Neural progenitor cell (in vitro differentiated cells): ENCODE measurements at regions not wholly inside any gene's neighbourhood (a gene's known extent, or its start where the extent isn't known, plus 50 kb on each side); places are given as distances from the start of the nearest gene placed in this dataset.

Experiments
- DNase-seq: peaks from one replicate; pipeline ENCODE4 v3.0.0-alpha.2; 2016; ENCODE audit warnings: low spot score
- H2AFZ ChIP-seq: fragments of 200-600 bp; sonication (generic); replicated peaks from 2 replicates; pipeline ENCODE4 v1.6.1; 2016; ENCODE audit warnings: antibody characterized with exemption
- H3F3A ChIP-seq: fragments of 200-600 bp; sonication (generic); 2 replicates; pipeline ENCODE4 v1.6.1; 2016; ENCODE audit warnings: antibody characterized with exemption, low read depth
- H3K27ac ChIP-seq: fragments of 200-600 bp; sonication (generic); 2 replicates; pipeline ENCODE4 v1.5.1; 2016; ENCODE audit warnings: mild to moderate bottlenecking
- H3K27me3 ChIP-seq: fragments of 200-600 bp; sonication (generic); 2 replicates; pipeline ENCODE4 v1.6.1; 2016; ENCODE audit warnings: mild to moderate bottlenecking, moderate library complexity
- H3K36me3 ChIP-seq: fragments of 200-600 bp; sonication (generic); 2 replicates; pipeline ENCODE4 v1.5.1; 2016
- H3K4me1 ChIP-seq: fragments of 200-600 bp; sonication (generic); 2 replicates; pipeline ENCODE4 v1.6.1; 2016; ENCODE audit warnings: mixed run types
- H3K4me2 ChIP-seq: fragments of 200-600 bp; sonication (generic); 2 replicates; pipeline ENCODE4 v1.6.1; 2016
- H3K4me3 ChIP-seq: fragments of 200-600 bp; sonication (generic); 2 replicates; pipeline ENCODE4 v1.5.1; 2016
- H3K79me2 ChIP-seq: fragments of 200-600 bp; sonication (generic); 2 replicates; pipeline ENCODE4 v1.6.1; 2016; ENCODE audit warnings: low read depth
- H3K9ac ChIP-seq: fragments of 200-600 bp; sonication (generic); 2 replicates; pipeline ENCODE4 v1.6.1; 2016
- H3K9me3 ChIP-seq: fragments of 200-600 bp; sonication (generic); 2 replicates; pipeline ENCODE4 v1.5.1; 2016; ENCODE audit warnings: low read depth
- H4K20me1 ChIP-seq: fragments of 200-600 bp; sonication (generic); 2 replicates; pipeline ENCODE4 v1.6.1; 2016; ENCODE audit warnings: low read depth
- H3K27ac Mint-ChIP-seq: 3 replicates; pipeline ENCODE4 v1.8.0; 2021; ENCODE audit warnings: mixed read lengths
- H3K27me3 Mint-ChIP-seq: 2 replicates; pipeline ENCODE4 v1.8.0; 2022; ENCODE audit warnings: low read depth, mild to moderate bottlenecking, inconsistent platforms, moderate library complexity, mixed read lengths; ENCODE audit not compliant: insufficient read depth
- H3K36me3 Mint-ChIP-seq: 3 replicates; pipeline ENCODE4 v1.8.0; 2021; ENCODE audit warnings: mixed read lengths
- H3K4me1 Mint-ChIP-seq: 3 replicates; pipeline ENCODE4 v1.8.0; 2021; ENCODE audit warnings: mixed read lengths
- H3K4me3 Mint-ChIP-seq: 3 replicates; pipeline ENCODE4 v1.8.0; 2021; ENCODE audit warnings: mild to moderate bottlenecking, moderate library complexity, mixed read lengths
- H3K9me3 Mint-ChIP-seq: 3 replicates; pipeline ENCODE4 v1.8.0; 2020; ENCODE audit warnings: mixed read lengths
- CTCF ChIP-seq: fragments of 200-600 bp; sonication (generic); IDR thresholded peaks from 2 replicates; pipeline ENCODE4 v1.5.1; 2017; ENCODE audit warnings: antibody characterized with exemption, mild to moderate bottlenecking
- EZH2 ChIP-seq: fragments of 200-600 bp; sonication (generic); IDR thresholded peaks from 2 replicates; pipeline ENCODE4 v1.6.1; 2017; ENCODE audit warnings: antibody characterized with exemption, mild to moderate bottlenecking, moderate library complexity
- EZH2phosphoT487 ChIP-seq: fragments of 200-600 bp; sonication (generic); IDR thresholded peaks from 2 replicates; pipeline ENCODE4 v1.6.1; 2017; ENCODE audit warnings: antibody characterized with exemption

GRCh38 chr2:180314086-180314485 lies 307.0 kb upstream of the CWC22 start:
- no peak overlapping the region for H3K4me3 Mint-ChIP-seq
- H3K4me1 Mint-ChIP-seq = no peaks in the 10 kb centered on the region
- no peak overlapping the region for H3K4me2 ChIP-seq
- H3K4me1 ChIP-seq = no peaks in the 10 kb centered on the region
- peak overlapping the region; percentile 44 for H2AFZ ChIP-seq
- peaks cover 2% of the 10 kb centered on the region for H3K27me3 Mint-ChIP-seq
- no peak overlapping the region for H3K9ac ChIP-seq
- H3K79me2 ChIP-seq = no peaks in the 10 kb centered on the region
- H3K36me3 Mint-ChIP-seq = no peaks in the 10 kb centered on the region
- H3K36me3 ChIP-seq = no peaks in the 10 kb centered on the region
- H3K27me3 ChIP-seq = no peaks in the 10 kb centered on the region
- H3F3A ChIP-seq = no peaks in the 10 kb centered on the region
- H3K27ac Mint-ChIP-seq = no peak overlapping the region
- no peak for TF ChIP-seq EZH2phosphoT487
- no peak for TF ChIP-seq CTCF
- TF ChIP-seq EZH2 = no peak
- no peaks in the 10 kb centered on the region for H3K9me3 Mint-ChIP-seq
- no peak overlapping the region for H3K27ac ChIP-seq
- no peaks in the 10 kb centered on the region for H3K9me3 ChIP-seq
- DNase-seq = no peak
- H3K4me3 ChIP-seq = no peak overlapping the region
- no peaks in the 10 kb centered on the region for H4K20me1 ChIP-seq

DNA sequence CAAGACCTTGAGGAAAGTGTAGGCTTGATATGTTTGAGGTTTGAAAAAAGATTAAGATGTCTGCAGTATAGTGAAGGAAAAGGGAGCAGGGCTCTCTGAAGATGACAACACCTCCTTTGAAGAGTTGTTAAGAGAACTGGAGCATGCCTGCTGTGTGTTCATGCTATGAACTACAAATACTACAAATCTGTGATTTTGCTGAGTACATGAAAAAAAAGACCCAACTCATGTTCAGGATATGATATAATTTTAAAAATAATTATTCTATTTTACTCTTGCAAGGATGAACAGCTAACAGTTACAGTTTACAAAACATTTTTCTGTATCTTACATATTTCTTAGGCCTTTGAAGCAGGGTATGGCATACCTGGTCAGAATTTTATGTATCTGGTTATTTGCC lies 305.4 kb upstream of the CWC22 start:
- no peaks in the 10 kb centered on the region for H3K36me3 Mint-ChIP-seq
- no peaks in the 10 kb centered on the region for H3K4me1 Mint-ChIP-seq
- H3K4me1 ChIP-seq = no peaks in the 10 kb centered on the region
- H2AFZ ChIP-seq = no peak overlapping the region
- H3K9me3 ChIP-seq = no peaks in the 10 kb centered on the region
- H3K9ac ChIP-seq = no peak overlapping the region
- H3K27ac Mint-ChIP-seq = no peak overlapping the region
- H3K4me2 ChIP-seq = no peak overlapping the region
- no peak for DNase-seq
- H3K27me3 ChIP-seq = no peaks in the 10 kb centered on the region
- no peaks in the 10 kb centered on the region for H3K79me2 ChIP-seq
- no peaks in the 10 kb centered on the region for H3F3A ChIP-seq
- peaks cover 2% of the 10 kb centered on the region for H3K27me3 Mint-ChIP-seq
- H3K36me3 ChIP-seq = no peaks in the 10 kb centered on the region
- no peak for TF ChIP-seq EZH2phosphoT487
- H4K20me1 ChIP-seq = no peaks in the 10 kb centered on the region
- no peak overlapping the region for H3K4me3 ChIP-seq
- no peak overlapping the region for H3K4me3 Mint-ChIP-seq
- H3K9me3 Mint-ChIP-seq = no peaks in the 10 kb centered on the region
- no peak overlapping the region for H3K27ac ChIP-seq

DNA sequence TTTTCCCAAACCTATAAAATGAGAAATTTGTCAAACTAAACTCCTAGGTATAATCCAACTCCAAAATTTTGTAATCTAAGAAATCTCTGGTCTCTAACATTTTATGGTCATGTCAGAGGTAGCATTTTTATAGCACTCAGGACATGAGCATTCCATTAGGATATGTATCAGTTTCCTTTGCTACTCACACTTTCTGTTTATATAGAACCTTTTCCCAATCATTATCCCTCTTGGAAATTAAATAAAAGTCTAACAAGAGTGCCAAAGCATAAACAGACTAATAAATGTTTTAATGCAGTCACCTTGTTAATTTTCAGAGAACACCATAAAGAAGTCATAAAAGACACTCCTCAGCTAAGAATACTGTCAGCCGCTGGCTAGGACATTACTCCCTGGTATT lies 300.0 kb upstream of the CWC22 start:
- DNase-seq = no peak
- Mint-ChIP-seq H3K27ac (no peak overlapping the region), H3K4me3 (no peak overlapping the region), H3K4me1 (no peaks in the 10 kb centered on the region), H3K9me3 (peaks cover 3% of the 10 kb centered on the region), H3K36me3 (no peaks in the 10 kb centered on the region), H3K27me3 (no peaks in the 10 kb centered on the region)
- H3K27me3 ChIP-seq = no peaks in the 10 kb centered on the region
- no peaks in the 10 kb centered on the region for H3K36me3 ChIP-seq
- H3K4me1 ChIP-seq = no peaks in the 10 kb centered on the region
- no peak overlapping the region for H3K27ac ChIP-seq
- H4K20me1 ChIP-seq = no peaks in the 10 kb centered on the region
- no peaks in the 10 kb centered on the region for H3F3A ChIP-seq
- no peaks in the 10 kb centered on the region for H3K9me3 ChIP-seq
- no peak overlapping the region for H3K4me3 ChIP-seq
- no peak overlapping the region for H3K4me2 ChIP-seq
- no peaks in the 10 kb centered on the region for H3K79me2 ChIP-seq
- H2AFZ ChIP-seq = no peak overlapping the region
- TF ChIP-seq CTCF (no peak), EZH2phosphoT487 (no peak)
- no peak overlapping the region for H3K9ac ChIP-seq

DNA sequence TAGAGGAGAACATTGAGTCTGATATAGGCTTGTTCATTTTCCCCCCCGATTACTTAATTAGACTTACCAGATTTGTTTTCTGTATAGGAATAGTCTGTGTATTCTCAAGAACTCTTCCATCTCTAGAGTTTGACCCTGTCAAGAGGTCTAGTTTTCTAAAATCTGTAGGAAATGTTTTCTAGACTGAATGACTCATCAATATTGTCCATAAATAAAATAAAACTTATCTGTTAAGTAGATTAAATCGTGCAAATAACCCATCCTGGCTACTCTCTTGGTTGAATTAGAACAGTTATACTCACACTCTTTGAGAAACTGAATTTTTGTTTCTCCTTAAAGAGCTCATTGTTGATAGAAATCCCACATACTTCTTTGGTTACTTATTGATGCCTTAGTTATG lies 299.2 kb upstream of the CWC22 start:
- no peak overlapping the region for H3K27ac Mint-ChIP-seq
- no peaks in the 10 kb centered on the region for H3K36me3 Mint-ChIP-seq
- H3K4me1 ChIP-seq = no peaks in the 10 kb centered on the region
- H3K27ac ChIP-seq = no peak overlapping the region
- no peaks in the 10 kb centered on the region for H4K20me1 ChIP-seq
- H3K9me3 Mint-ChIP-seq = peaks cover 6% of the 10 kb centered on the region
- H3K4me1 Mint-ChIP-seq = no peaks in the 10 kb centered on the region
- no peaks in the 10 kb centered on the region for H3K9me3 ChIP-seq
- H3K4me3 Mint-ChIP-seq = no peak overlapping the region
- TF ChIP-seq EZH2phosphoT487 (no peak), CTCF (no peak), EZH2 (no peak)
- no peak overlapping the region for H3K9ac ChIP-seq
- H3K27me3 Mint-ChIP-seq = no peaks in the 10 kb centered on the region
- H3K36me3 ChIP-seq = no peaks in the 10 kb centered on the region
- no peaks in the 10 kb centered on the region for H3K79me2 ChIP-seq
- H2AFZ ChIP-seq = no peak overlapping the region
- DNase-seq = no peak
- H3K4me2 ChIP-seq = no peak overlapping the region
- H3K27me3 ChIP-seq = no peaks in the 10 kb centered on the region
- H3F3A ChIP-seq = no peaks in the 10 kb centered on the region
- H3K4me3 ChIP-seq = no peak overlapping the region
